ENCODE measurements at regions not wholly inside any gene's neighbourhood (a gene's known extent, or its start where the extent isn't known, plus 50 kb on each side); places are given as distances from the start of the nearest gene placed in this dataset.

DNA sequence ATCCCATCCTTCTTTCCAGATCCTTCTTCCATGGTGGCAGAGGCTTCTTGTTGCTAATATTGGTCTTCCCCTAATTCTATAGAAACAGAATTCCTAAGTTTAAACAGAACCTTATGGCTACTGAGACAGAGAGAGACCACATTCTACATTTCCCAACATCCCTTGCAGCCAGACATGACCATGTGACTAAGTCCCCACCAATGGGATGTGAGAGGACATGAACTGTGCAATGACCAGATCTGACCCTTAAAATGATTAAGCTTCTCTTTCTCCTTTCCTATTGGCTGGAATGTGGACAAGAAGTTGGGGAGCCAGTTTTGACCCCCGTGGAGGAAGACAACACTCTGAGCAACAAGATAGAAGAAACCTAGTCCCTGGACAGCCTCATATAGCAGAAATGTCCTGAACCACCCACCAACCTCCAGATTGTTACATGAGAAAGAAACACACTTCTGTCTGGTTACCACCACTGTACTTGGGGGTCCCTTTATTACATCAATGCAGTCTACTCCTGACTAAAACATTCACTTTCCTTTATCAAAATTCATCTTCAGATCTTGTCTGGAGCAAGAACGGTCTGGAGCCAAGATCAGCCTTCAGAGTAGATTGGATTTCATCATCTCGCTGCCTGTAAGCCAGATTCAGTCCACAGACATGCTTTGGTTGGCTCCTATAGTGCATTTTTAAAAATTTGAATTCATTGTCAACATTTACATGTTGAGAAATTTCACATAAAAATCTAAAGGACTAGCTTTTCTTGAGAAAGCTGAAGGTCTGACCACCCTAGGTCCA, 183.9 kb downstream of the SHQ1 start:
- Histone ChIP-seq H3K4me1 (ENCODE audit: low read length) (no peaks in the 10 kb centered on the region), H4K20me1 (ENCODE audit: insufficient read depth, low read length) (no peaks in the 10 kb centered on the region), H3K27ac (ENCODE audit: low read length) (no peak overlapping the region), H3K9ac (ENCODE audit: low read length) (no peak overlapping the region), H3F3A (ENCODE audit: insufficient read depth, low read length) (no peaks in the 10 kb centered on the region), H3K4me2 (ENCODE audit: low read depth, low read length) (no peak overlapping the region), H3K36me3 (replicated peaks; ENCODE audit: insufficient read depth, low read length) (no peaks in the 10 kb centered on the region), H2AFZ (ENCODE audit: low read length) (no peak overlapping the region), H3K4me3 (ENCODE audit: low read length) (no peak overlapping the region), H3K79me2 (ENCODE audit: low read length) (no peaks in the 10 kb centered on the region), H3K9me3 (replicated peaks; ENCODE audit: insufficient read depth, low read length) (no peaks in the 10 kb centered on the region), H3K27me3 (replicated peaks; ENCODE audit: insufficient read depth, low read length) (no peaks in the 10 kb centered on the region), H3K9me2 (replicated peaks; ENCODE audit: insufficient read depth, low read length) (no peaks in the 10 kb centered on the region)
- DNase-seq = no peak
- TF ChIP-seq EZH2 (optimal IDR thresholded peaks at IDR 0.05; ENCODE audit: low read depth, low read length) (no peak), EZH2phosphoT487 (IDR thresholded peaks at IDR 0.05; ENCODE audit: low read length) (no peak)
- TF ChIP-seq, protein P1, sequence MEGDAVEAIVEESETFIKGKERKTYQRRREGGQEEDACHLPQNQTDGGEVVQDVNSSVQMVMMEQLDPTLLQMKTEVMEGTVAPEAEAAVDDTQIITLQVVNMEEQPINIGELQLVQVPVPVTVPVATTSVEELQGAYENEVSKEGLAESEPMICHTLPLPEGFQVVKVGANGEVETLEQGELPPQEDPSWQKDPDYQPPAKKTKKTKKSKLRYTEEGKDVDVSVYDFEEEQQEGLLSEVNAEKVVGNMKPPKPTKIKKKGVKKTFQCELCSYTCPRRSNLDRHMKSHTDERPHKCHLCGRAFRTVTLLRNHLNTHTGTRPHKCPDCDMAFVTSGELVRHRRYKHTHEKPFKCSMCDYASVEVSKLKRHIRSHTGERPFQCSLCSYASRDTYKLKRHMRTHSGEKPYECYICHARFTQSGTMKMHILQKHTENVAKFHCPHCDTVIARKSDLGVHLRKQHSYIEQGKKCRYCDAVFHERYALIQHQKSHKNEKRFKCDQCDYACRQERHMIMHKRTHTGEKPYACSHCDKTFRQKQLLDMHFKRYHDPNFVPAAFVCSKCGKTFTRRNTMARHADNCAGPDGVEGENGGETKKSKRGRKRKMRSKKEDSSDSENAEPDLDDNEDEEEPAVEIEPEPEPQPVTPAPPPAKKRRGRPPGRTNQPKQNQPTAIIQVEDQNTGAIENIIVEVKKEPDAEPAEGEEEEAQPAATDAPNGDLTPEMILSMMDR (IDR thresholded peaks at IDR 0.05; ENCODE audit: low read length) = no peak

DNA sequence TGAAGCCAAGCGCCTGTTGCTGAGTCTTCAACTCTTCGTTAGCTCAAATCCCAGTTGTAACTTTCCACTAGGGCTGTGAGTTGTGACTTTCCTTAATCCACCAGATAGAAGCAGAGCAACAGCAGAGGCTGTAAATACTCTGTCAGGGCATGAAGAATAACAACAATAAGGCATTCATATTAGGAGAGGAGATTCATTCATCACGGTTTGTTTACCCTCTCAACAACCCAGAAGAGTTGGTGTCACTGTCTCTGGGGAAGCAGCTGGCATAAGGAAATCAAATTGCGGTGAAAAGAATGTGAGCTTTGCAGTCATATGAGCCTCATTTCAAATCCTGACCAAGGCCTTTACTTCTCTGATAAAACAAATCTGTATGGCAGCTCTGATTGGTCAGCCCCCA, 184.8 kb downstream of the SHQ1 start:
- TF ChIP-seq EZH2phosphoT487 (IDR thresholded peaks at IDR 0.05; ENCODE audit: low read length) = no peak
- no peak for TF ChIP-seq EZH2 (optimal IDR thresholded peaks at IDR 0.05; ENCODE audit: low read depth, low read length)
- TF ChIP-seq, protein P1 (IDR thresholded peaks at IDR 0.05; ENCODE audit: low read length) = no peak
- Histone ChIP-seq H3K9ac (ENCODE audit: low read length) (no peak overlapping the region), H3K9me2 (replicated peaks; ENCODE audit: insufficient read depth, low read length) (no peaks in the 10 kb centered on the region), H3K27me3 (replicated peaks; ENCODE audit: insufficient read depth, low read length) (no peaks in the 10 kb centered on the region), H2AFZ (ENCODE audit: low read length) (no peak overlapping the region), H3K4me2 (ENCODE audit: low read depth, low read length) (no peak overlapping the region), H3K4me1 (ENCODE audit: low read length) (no peaks in the 10 kb centered on the region), H3K9me3 (replicated peaks; ENCODE audit: insufficient read depth, low read length) (no peaks in the 10 kb centered on the region), H3K79me2 (ENCODE audit: low read length) (no peaks in the 10 kb centered on the region), H3K27ac (ENCODE audit: low read length) (no peak overlapping the region), H3F3A (ENCODE audit: insufficient read depth, low read length) (no peaks in the 10 kb centered on the region), H3K36me3 (replicated peaks; ENCODE audit: insufficient read depth, low read length) (no peaks in the 10 kb centered on the region), H4K20me1 (ENCODE audit: insufficient read depth, low read length) (no peaks in the 10 kb centered on the region), H3K4me3 (ENCODE audit: low read length) (no peak overlapping the region)
- no peak for DNase-seq

DNA sequence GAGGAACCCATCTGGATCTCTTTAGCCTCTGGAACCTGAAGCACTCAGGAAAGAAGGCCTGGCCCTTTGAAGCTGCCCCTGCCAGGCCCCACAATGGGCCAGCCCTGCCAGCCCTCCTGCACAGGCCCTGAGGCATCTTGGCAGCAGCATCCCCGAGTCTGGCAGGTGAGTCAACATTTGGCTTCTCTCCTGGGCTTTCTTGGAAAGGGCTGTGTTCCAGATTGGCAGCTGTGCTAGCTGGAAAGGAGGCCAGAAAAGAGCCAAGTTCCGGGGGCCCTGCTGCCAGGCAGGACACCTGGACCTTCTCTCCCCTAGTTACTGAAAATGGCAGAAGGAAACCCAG, 187.2 kb downstream of the SHQ1 start:
- no peak overlapping the region for H3K4me3 ChIP-seq (ENCODE audit: low read length)
- H3K4me1 ChIP-seq (ENCODE audit: low read length) = no peaks in the 10 kb centered on the region
- H3F3A ChIP-seq (ENCODE audit: insufficient read depth, low read length) = no peaks in the 10 kb centered on the region
- no peaks in the 10 kb centered on the region for H3K79me2 ChIP-seq (ENCODE audit: low read length)
- no peaks in the 10 kb centered on the region for H4K20me1 ChIP-seq (ENCODE audit: insufficient read depth, low read length)
- DNase-seq = no peak
- TF ChIP-seq EZH2 (optimal IDR thresholded peaks at IDR 0.05; ENCODE audit: low read depth, low read length) (no peak), EZH2phosphoT487 (IDR thresholded peaks at IDR 0.05; ENCODE audit: low read length) (no peak)
- TF ChIP-seq, protein P1 (IDR thresholded peaks at IDR 0.05; ENCODE audit: low read length) = no peak
- no peak overlapping the region for H3K4me2 ChIP-seq (ENCODE audit: low read depth, low read length)
- H3K9me2 ChIP-seq (replicated peaks; ENCODE audit: insufficient read depth, low read length) = no peaks in the 10 kb centered on the region
- no peak overlapping the region for H3K9ac ChIP-seq (ENCODE audit: low read length)
- H3K36me3 ChIP-seq (replicated peaks; ENCODE audit: insufficient read depth, low read length) = no peaks in the 10 kb centered on the region
- no peak overlapping the region for H2AFZ ChIP-seq (ENCODE audit: low read length)
- no peak overlapping the region for H3K27ac ChIP-seq (ENCODE audit: low read length)
- no peaks in the 10 kb centered on the region for H3K9me3 ChIP-seq (replicated peaks; ENCODE audit: insufficient read depth, low read length)
- no peaks in the 10 kb centered on the region for H3K27me3 ChIP-seq (replicated peaks; ENCODE audit: insufficient read depth, low read length)
